ENCODE measurements at regions not wholly inside any gene's neighbourhood (a gene's known extent, or its start where the extent isn't known, plus 50 kb on each side); places are given as distances from the start of the nearest gene placed in this dataset.
A peak's percentile ranks its signal among the peaks of the same experiment; 100 is the strongest.
"Not testable (repeated sequence)": the region's sequence is repeated elsewhere in the genome, so short reads cannot be mapped to it uniquely, and the experiment has no call there.

DNA sequence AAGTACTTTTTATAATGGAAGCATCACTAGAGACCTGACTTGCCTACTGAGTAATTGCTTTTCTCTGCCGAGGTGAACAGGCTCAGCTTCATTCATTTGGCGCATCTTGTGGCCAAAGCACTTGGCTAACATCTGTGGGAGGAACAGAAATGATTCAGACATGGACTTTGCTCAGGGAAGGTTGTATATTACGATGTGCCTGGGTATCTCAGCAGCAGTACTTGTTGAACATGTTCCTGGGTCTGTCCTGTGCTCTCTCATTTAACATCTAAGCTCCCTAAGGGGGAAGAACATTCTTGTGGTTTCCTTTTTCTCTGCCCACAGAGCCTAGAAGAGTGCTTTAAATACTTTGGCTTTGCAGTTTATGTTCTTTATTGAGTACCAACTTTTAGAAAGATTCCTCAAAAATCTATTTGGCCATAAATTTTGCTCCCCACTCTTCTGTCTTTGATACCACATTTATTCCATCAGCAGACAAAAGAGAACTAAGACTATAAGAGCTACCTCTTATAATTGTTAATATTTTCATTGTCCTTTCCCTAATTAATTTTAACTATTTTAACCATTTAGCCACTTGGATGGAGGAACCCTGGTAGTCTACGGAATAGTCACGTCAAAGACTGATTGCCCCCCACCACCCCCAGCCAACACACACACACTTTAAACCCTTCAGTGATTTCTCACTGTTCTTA is 101.2 kb upstream of the EGLN3 start:
- POLR2A ChIA-PET (ENCODE audit: unreplicated experiment), result interaction anchor here (0.6 to 0.7 kb wide), 5 partner anchors 8 to 1774 kb away, joined by 3 to 6 read pairs (median 3); no protein-coding TSS in a partner anchor
- DNase-seq, result peak in 1 of 2 experiments; percentile 70
- Histone ChIP-seq H3K36me3 (ENCODE audit: low read depth) (no peaks in the 10 kb centered on the region), H3K4me2 (peak overlapping the region; percentile 10; the same call in 1 of the 2 replicates), H3K27me3 (ENCODE audit: insufficient read depth, low read depth) (no peaks in the 10 kb centered on the region), H3F3A (ENCODE audit: insufficient read depth, low read depth) (peaks cover 23% of the 10 kb centered on the region), H3K79me2 (ENCODE audit: low read depth) (no peaks in the 10 kb centered on the region), H3K4me3 (no peak overlapping the region), H3K4me1 (replicated peaks; ENCODE audit: insufficient read depth) (peaks cover 24% of the 10 kb centered on the region), H3K9me3 (ENCODE audit: insufficient read depth, low read depth) (no peaks in the 10 kb centered on the region), H3K27ac (peak overlapping the region; percentile 27; the same call in 1 of the 2 replicates), H3K9me2 (ENCODE audit: insufficient read depth) (no peaks in the 10 kb centered on the region), H4K20me1 (ENCODE audit: insufficient read depth) (no peaks in the 10 kb centered on the region), H2AFZ (no peak overlapping the region)
- intact Hi-C loops (cut with micrococcal nuclease; ENCODE audit: unreplicated experiment), result loop anchor here (5.0 kb wide), 2 partner anchors 55 to 205 kb away; no protein-coding TSS in a partner anchor
- no TSS peak for BruUV-seq (replicated peaks)
- CTCF ChIA-PET, result interaction anchor here (0.6 to 1.4 kb wide), 3 partner anchors 11 to 203 kb away, joined by 3 to 5 read pairs (median 4); no protein-coding TSS in a partner anchor
- TF ChIP-seq, protein P1, sequence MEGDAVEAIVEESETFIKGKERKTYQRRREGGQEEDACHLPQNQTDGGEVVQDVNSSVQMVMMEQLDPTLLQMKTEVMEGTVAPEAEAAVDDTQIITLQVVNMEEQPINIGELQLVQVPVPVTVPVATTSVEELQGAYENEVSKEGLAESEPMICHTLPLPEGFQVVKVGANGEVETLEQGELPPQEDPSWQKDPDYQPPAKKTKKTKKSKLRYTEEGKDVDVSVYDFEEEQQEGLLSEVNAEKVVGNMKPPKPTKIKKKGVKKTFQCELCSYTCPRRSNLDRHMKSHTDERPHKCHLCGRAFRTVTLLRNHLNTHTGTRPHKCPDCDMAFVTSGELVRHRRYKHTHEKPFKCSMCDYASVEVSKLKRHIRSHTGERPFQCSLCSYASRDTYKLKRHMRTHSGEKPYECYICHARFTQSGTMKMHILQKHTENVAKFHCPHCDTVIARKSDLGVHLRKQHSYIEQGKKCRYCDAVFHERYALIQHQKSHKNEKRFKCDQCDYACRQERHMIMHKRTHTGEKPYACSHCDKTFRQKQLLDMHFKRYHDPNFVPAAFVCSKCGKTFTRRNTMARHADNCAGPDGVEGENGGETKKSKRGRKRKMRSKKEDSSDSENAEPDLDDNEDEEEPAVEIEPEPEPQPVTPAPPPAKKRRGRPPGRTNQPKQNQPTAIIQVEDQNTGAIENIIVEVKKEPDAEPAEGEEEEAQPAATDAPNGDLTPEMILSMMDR (conservative IDR thresholded peaks at IDR 0.05), result no peak
- TF ChIP-seq EZH2 (IDR thresholded peaks at IDR 0.05; ENCODE audit: low read depth), result no peak

DNA sequence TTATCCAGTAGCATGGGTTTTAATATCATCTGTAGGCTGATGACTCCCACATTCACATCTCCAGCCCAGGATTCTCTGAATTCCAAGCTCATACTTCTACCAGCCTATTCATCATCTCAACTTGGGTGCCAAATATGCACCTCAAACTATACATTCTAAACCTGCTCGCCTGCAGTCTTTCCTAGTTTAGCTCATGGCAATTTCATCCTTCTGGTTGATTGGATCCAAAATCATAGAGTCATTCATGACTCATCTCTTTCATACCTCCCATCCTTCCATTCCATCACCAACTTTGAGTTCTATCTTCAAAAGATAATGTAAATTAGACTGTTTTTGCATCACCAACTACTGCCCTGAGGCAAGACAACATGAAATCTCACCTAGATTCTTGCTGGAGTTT is 99.7 kb upstream of the EGLN3 start:
- H3K4me3 ChIP-seq, result no peak overlapping the region

DNA sequence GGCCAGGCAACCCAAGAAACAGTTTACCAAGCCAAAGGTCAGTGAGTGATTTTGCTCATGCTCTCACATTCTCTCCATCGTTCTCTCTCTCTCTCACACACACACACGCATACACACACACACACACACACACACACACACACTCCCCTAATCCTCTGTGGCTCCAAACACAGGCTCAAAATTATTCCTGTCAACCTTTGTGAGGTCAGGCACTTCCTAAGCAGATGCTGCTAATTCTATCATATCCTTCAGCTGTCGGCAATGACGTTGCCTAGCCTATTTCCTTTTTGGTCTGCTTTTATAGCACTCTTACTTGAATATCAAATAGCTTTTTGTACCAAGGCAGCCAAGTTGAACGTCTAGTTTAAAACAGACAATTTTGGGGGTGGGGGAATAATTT is 98.9 kb upstream of the EGLN3 start:
- no TSS peak for BruUV-seq (replicated peaks)
- Histone ChIP-seq H3K27me3 (ENCODE audit: insufficient read depth, low read depth) (no peaks in the 10 kb centered on the region), H2AFZ (no peak overlapping the region), H3K9me3 (ENCODE audit: insufficient read depth, low read depth) (no peaks in the 10 kb centered on the region), H3K36me3 (ENCODE audit: low read depth) (no peaks in the 10 kb centered on the region), H3K79me2 (ENCODE audit: low read depth) (no peaks in the 10 kb centered on the region), H3K4me3 (no peak overlapping the region), H3K9me2 (ENCODE audit: insufficient read depth) (no peaks in the 10 kb centered on the region), H3F3A (ENCODE audit: insufficient read depth, low read depth) (peaks cover 23% of the 10 kb centered on the region), H3K4me1 (replicated peaks; ENCODE audit: insufficient read depth) (peaks cover 16% of the 10 kb centered on the region), H3K27ac (no peak overlapping the region), H4K20me1 (ENCODE audit: insufficient read depth) (no peaks in the 10 kb centered on the region), H3K4me2 (no peak overlapping the region)
- intact Hi-C loops (cut with micrococcal nuclease; ENCODE audit: unreplicated experiment), result loop anchor here (5.0 kb wide), 2 partner anchors 52 to 202 kb away; no protein-coding TSS in a partner anchor
- ChIA-PET CTCF (no interaction called here), POLR2A (ENCODE audit: unreplicated experiment) (interaction anchor here (0.6 kb wide), 1 partner anchor 14 kb away, joined by 3 read pairs; no protein-coding TSS in a partner anchor)
- DNase-seq, result no peak
- no peak for TF ChIP-seq EZH2 (IDR thresholded peaks at IDR 0.05; ENCODE audit: low read depth)
- TF ChIP-seq, protein P1 (conservative IDR thresholded peaks at IDR 0.05), result no peak

More for the DNA sequence above, 99.7 kb upstream of the EGLN3 start:
- Histone ChIP-seq H3K36me3 (ENCODE audit: low read depth) (no peaks in the 10 kb centered on the region), H4K20me1 (ENCODE audit: insufficient read depth) (no peaks in the 10 kb centered on the region), H3K79me2 (ENCODE audit: low read depth) (no peaks in the 10 kb centered on the region), H3K4me2 (no peak overlapping the region), H3K9me2 (ENCODE audit: insufficient read depth) (no peaks in the 10 kb centered on the region), H3K4me1 (replicated peaks; ENCODE audit: insufficient read depth) (peaks cover 22% of the 10 kb centered on the region), H2AFZ (no peak overlapping the region), H3F3A (ENCODE audit: insufficient read depth, low read depth) (peaks cover 23% of the 10 kb centered on the region), H3K27ac (no peak overlapping the region), H3K9me3 (ENCODE audit: insufficient read depth, low read depth) (no peaks in the 10 kb centered on the region), H3K27me3 (ENCODE audit: insufficient read depth, low read depth) (no peaks in the 10 kb centered on the region)
- TF ChIP-seq, protein P1 (conservative IDR thresholded peaks at IDR 0.05), result no peak
- no peak for TF ChIP-seq EZH2 (IDR thresholded peaks at IDR 0.05; ENCODE audit: low read depth)
- intact Hi-C loops (cut with micrococcal nuclease; ENCODE audit: unreplicated experiment), result loop anchor here (5.0 kb wide), 2 partner anchors 53 to 203 kb away; no protein-coding TSS in a partner anchor
- no TSS peak for BruUV-seq (replicated peaks)
- ChIA-PET POLR2A (ENCODE audit: unreplicated experiment) (no interaction called here), CTCF (no interaction called here)
- DNase-seq, result peak in 1 of 2 experiments; percentile 73

DNA sequence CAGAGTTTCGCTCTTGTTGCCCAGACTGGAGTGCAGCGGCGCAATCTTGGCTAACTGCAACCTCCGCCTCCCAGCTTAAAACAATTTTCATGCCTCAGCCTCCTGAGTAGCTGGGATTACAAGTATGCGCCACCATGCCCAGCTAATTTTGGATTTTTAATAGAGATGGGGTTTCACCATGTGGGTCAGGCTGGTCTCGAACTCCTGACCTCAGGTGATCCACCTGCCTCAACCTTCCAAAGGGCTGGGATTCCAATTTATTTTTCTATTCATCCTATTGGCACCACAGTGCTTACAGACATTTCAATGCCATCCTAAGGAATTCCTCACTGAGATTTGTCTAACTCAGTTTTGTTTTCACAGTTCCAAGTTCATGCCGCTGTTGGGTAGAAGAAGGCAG is 98.3 kb upstream of the EGLN3 start:
- H3K27ac ChIP-seq; H3K9me2 ChIP-seq (ENCODE audit: insufficient read depth); H3K9me3 ChIP-seq (ENCODE audit: insufficient read depth, low read depth); H2AFZ ChIP-seq; H3K4me3 ChIP-seq; DNase-seq; H4K20me1 ChIP-seq (ENCODE audit: insufficient read depth); H3K79me2 ChIP-seq (ENCODE audit: low read depth); H3K4me2 ChIP-seq; POLR2A ChIA-PET (ENCODE audit: unreplicated experiment); BruUV-seq (replicated peaks); CTCF ChIA-PET; H3K36me3 ChIP-seq (ENCODE audit: low read depth); intact Hi-C loops (cut with micrococcal nuclease; ENCODE audit: unreplicated experiment); H3K27me3 ChIP-seq (ENCODE audit: insufficient read depth, low read depth): not testable (repeated sequence)
- H3F3A ChIP-seq (ENCODE audit: insufficient read depth, low read depth), result peaks cover 28% of the 10 kb centered on the region
- H3K4me1 ChIP-seq (replicated peaks; ENCODE audit: insufficient read depth), result peaks cover 19% of the 10 kb centered on the region
